SU-DHL-6 (cell line): ENCODE measurements at regions not wholly inside any gene's neighbourhood (a gene's known extent, or its start where the extent isn't known, plus 50 kb on each side); places are given as distances from the start of the nearest gene placed in this dataset.

Experiments
- H2AFZ ChIP-seq: fragments of 200-600 bp; sonication (generic); 2 replicates; pipeline ENCODE4 v1.6.1; 2014; ENCODE audit warnings: low read depth, mild to moderate bottlenecking, moderate library complexity, mixed read lengths, antibody characterized with exemption, low read length; ENCODE audit not compliant: severe bottlenecking
- H3F3A ChIP-seq: fragments of 200-600 bp; shearing (Covaris generic); 2 replicates; pipeline ENCODE4 v1.6.0; 2016; ENCODE audit warnings: antibody characterized with exemption, mild to moderate bottlenecking; ENCODE audit not compliant: insufficient read depth
- H3K27ac ChIP-seq: fragments of 200-600 bp; sonication (generic); 2 replicates; pipeline ENCODE4 v1.5.1; 2016; ENCODE audit warnings: low read depth, mild to moderate bottlenecking, low read length, moderate library complexity, mixed read lengths
- H3K27me3 ChIP-seq: fragments of 200-600 bp; sonication (generic), shearing (Covaris generic); 2 replicates; pipeline ENCODE4 v1.6.0; 2014; ENCODE audit warnings: mild to moderate bottlenecking, low read length
- H3K36me3 ChIP-seq: fragments of 200-600 bp; sonication (generic); 2 replicates; pipeline ENCODE4 v1.6.1; 2014; ENCODE audit warnings: mild to moderate bottlenecking, low read length, mixed read lengths
- H3K4me2 ChIP-seq: fragments of 300-600, 200-600 bp; shearing (Covaris generic), sonication (generic); 2 replicates; pipeline ENCODE4 v1.6.0; 2014; ENCODE audit warnings: low read length, low read depth, mild to moderate bottlenecking; ENCODE audit not compliant: poor library complexity, severe bottlenecking
- H3K4me3 ChIP-seq: fragments of 200-600 bp; sonication (generic); 2 replicates; pipeline ENCODE4 v1.5.1; 2014; ENCODE audit warnings: antibody characterized with exemption, low read length, mild to moderate bottlenecking, mixed read lengths; ENCODE audit not compliant: insufficient read depth, poor library complexity, severe bottlenecking
- H3K79me2 ChIP-seq: fragments of 200-600 bp; sonication (generic); 2 replicates; pipeline ENCODE4 v1.6.1; 2014; ENCODE audit warnings: mild to moderate bottlenecking, low read length, moderate library complexity; ENCODE audit not compliant: insufficient read depth
- H3K9ac ChIP-seq: fragments of 200-600 bp; sonication (generic); 2 replicates; pipeline ENCODE4 v1.7.0; 2014; ENCODE audit warnings: mild to moderate bottlenecking, low read length
- H3K9me2 ChIP-seq: fragments of 200-600 bp; sonication (generic); replicated peaks from 2 replicates; pipeline ENCODE4 v1.6.1; 2014; ENCODE audit warnings: low read length; ENCODE audit not compliant: insufficient read depth
- H3K9me3 ChIP-seq: fragments of 200-600 bp; sonication (generic); 2 replicates; pipeline ENCODE4 v1.6.1; 2014; ENCODE audit warnings: low read length, mixed read lengths; ENCODE audit not compliant: insufficient read depth
- H4K20me1 ChIP-seq: fragments of 200-600 bp; sonication (generic); 2 replicates; pipeline ENCODE4 v1.6.1; 2014; ENCODE audit warnings: low read depth, mild to moderate bottlenecking, antibody characterized with exemption, low read length, moderate library complexity, mixed read lengths
- EZH2phosphoT487 ChIP-seq: fragments of 200-600 bp; sonication (generic), shearing (Covaris generic); conservative IDR thresholded peaks from 2 replicates; pipeline ENCODE4 v1.6.1; 2018; ENCODE audit warnings: mild to moderate bottlenecking, antibody characterized with exemption, low read length, moderate library complexity, mixed read lengths
- TF ChIP-seq, protein P1 (sequence below): fragments of 200-600 bp; sonication (generic); IDR thresholded peaks from one replicate; pipeline ENCODE4 v1.5.1; 2017; ENCODE audit warnings: antibody characterized with exemption, mild to moderate bottlenecking, low read length, moderate library complexity; ENCODE audit not compliant: insufficient read depth, poor library complexity, severe bottlenecking

DNA sequence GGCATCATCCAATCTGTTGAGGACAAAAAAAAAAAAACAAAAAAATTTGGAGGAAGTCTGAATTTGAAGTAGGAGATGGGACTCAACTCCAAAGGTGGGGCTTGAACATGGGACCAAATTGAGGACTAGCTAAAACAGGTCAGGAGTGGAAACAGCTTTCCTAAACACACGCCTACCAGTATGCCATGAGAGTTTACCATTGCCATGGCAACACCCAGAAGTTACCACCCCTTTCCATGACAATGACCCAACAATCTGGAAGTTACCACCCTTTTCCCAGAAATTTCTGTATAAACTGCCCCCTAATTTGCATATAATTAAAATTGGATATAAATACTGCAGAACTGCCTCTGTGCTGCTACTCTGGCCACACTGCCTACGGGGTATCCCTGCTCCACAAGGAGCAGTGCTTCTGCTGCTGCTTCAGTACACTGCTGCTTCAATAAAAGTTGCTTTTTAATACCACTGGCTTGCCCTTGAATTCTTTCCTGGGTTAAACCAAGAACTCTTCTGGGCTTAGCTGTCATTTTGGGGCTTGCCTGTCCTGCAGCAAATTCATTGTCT lies 73.3 kb upstream of the FSIP2 start:
- Histone ChIP-seq H3K79me2 (no peaks in the 10 kb centered on the region), H4K20me1 (no peaks in the 10 kb centered on the region), H3K27me3 (no peaks in the 10 kb centered on the region), H3K36me3 (no peaks in the 10 kb centered on the region), H3K9ac (no peak overlapping the region), H3K4me3 (no peak overlapping the region), H3K9me2 (no peaks in the 10 kb centered on the region), H3K9me3 (no peaks in the 10 kb centered on the region), H3K4me2 (no peak overlapping the region), H3K27ac (no peak overlapping the region), H2AFZ (no peak overlapping the region), H3F3A (no peaks in the 10 kb centered on the region)
- no peak for TF ChIP-seq EZH2phosphoT487
- TF ChIP-seq, protein P1, sequence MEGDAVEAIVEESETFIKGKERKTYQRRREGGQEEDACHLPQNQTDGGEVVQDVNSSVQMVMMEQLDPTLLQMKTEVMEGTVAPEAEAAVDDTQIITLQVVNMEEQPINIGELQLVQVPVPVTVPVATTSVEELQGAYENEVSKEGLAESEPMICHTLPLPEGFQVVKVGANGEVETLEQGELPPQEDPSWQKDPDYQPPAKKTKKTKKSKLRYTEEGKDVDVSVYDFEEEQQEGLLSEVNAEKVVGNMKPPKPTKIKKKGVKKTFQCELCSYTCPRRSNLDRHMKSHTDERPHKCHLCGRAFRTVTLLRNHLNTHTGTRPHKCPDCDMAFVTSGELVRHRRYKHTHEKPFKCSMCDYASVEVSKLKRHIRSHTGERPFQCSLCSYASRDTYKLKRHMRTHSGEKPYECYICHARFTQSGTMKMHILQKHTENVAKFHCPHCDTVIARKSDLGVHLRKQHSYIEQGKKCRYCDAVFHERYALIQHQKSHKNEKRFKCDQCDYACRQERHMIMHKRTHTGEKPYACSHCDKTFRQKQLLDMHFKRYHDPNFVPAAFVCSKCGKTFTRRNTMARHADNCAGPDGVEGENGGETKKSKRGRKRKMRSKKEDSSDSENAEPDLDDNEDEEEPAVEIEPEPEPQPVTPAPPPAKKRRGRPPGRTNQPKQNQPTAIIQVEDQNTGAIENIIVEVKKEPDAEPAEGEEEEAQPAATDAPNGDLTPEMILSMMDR: no peak

DNA sequence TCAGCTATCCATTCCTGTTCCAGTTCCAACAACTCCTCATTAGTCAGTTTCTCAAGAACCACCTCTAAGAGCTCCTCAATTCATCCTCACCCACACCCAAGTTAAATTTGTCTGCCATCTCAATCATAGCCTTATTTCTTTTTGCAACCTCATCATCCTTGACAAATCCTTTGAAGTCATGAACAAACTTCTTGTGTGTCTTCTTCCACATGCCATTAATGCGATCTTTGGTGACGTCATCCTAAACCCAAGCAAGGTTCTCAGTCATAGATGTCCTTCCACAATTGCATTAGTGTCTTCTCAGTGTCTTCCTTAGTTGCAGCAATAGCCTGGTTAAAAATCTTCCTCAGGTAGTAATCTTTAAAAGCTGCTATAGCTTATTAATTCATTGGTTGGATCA lies 71.2 kb upstream of the FSIP2 start:
- no peaks in the 10 kb centered on the region for H3F3A ChIP-seq
- no peak overlapping the region for H3K9ac ChIP-seq
- no peak overlapping the region for H2AFZ ChIP-seq
- H3K27ac ChIP-seq: no peak overlapping the region
- H3K4me3 ChIP-seq: no peak overlapping the region
- no peaks in the 10 kb centered on the region for H3K9me2 ChIP-seq
- TF ChIP-seq, protein P1: no peak
- no peak for TF ChIP-seq EZH2phosphoT487
- no peaks in the 10 kb centered on the region for H3K79me2 ChIP-seq
- no peak overlapping the region for H3K4me2 ChIP-seq
- no peaks in the 10 kb centered on the region for H3K27me3 ChIP-seq
- H3K9me3 ChIP-seq: no peaks in the 10 kb centered on the region
- H3K36me3 ChIP-seq: no peaks in the 10 kb centered on the region
- H4K20me1 ChIP-seq: no peaks in the 10 kb centered on the region

DNA sequence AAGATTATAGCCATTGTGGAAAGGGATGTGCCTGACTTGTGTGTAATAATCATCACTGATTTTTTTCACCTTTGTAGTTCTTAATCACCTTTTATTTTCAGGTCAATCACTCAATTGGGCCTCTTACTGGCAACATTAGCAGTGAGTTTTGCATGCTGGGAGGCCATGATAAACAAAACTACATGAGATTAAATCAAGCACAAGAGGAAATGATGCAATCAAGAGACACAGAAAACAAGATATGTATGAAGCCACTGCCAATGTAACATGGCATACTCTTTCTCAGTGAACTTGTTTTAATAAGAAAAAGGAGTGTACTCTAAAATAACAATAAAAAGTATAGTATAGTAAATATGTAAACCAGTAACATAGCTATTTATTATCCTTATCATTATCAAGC lies 69.9 kb upstream of the FSIP2 start:
- no peak overlapping the region for H3K27ac ChIP-seq
- H4K20me1 ChIP-seq: no peaks in the 10 kb centered on the region
- H3K36me3 ChIP-seq: no peaks in the 10 kb centered on the region
- no peaks in the 10 kb centered on the region for H3K9me2 ChIP-seq
- no peak overlapping the region for H3K4me3 ChIP-seq
- no peak overlapping the region for H3K4me2 ChIP-seq
- TF ChIP-seq, protein P1: no peak
- TF ChIP-seq EZH2phosphoT487: no peak
- no peaks in the 10 kb centered on the region for H3K9me3 ChIP-seq
- H3K79me2 ChIP-seq: no peaks in the 10 kb centered on the region
- peak overlapping the region; percentile 64 for H2AFZ ChIP-seq
- no peak overlapping the region for H3K9ac ChIP-seq
- no peaks in the 10 kb centered on the region for H3K27me3 ChIP-seq
- H3F3A ChIP-seq: no peaks in the 10 kb centered on the region

DNA sequence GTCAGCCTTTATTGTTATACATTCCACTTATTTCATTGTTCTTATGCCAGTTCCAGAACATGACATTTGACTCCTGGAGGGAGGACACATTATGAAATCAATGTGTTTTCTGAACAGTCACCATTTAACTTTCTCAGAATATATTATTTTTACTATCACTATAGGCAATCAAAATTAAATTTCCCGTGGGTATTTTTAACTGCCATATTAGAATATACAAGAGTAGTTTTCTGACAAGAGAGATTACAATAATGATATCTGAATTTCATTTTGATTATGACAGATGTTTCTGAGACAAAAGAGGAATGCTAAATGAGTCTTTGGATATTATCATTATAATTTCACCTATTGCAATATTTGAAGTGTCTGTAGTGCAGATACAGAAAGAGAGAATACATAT lies 64.4 kb upstream of the FSIP2 start:
- Histone ChIP-seq H3K27me3 (no peaks in the 10 kb centered on the region), H3K4me2 (no peak overlapping the region), H3K27ac (no peak overlapping the region), H3F3A (no peaks in the 10 kb centered on the region), H4K20me1 (no peaks in the 10 kb centered on the region), H3K9me2 (no peaks in the 10 kb centered on the region), H3K36me3 (0 out of 2 replicates have a peak, but pooled peaks cover 3% of the 10 kb centered on the region), H3K4me3 (no peak overlapping the region), H3K9ac (no peak overlapping the region), H3K9me3 (no peaks in the 10 kb centered on the region; the same call in 1 of the 2 replicates), H2AFZ (no peak overlapping the region), H3K79me2 (no peaks in the 10 kb centered on the region)
- TF ChIP-seq EZH2phosphoT487: no peak
- TF ChIP-seq, protein P1: no peak
